Fibroblast of pulmonary artery (primary cell): ENCODE measurements at regions not wholly inside any gene's neighbourhood (a gene's known extent, or its start where the extent isn't known, plus 50 kb on each side); places are given as distances from the start of the nearest gene placed in this dataset.

Experiments used
- DNase-seq: peaks from one replicate; pipeline ENCODE4 v3.0.0-alpha.2; 2010; ENCODE audit warnings: low read depth
- H3K4me3 ChIP-seq: replicated peaks from 2 replicates; pipeline ENCODE4 v1.5.1; 2011; ENCODE audit warnings: low read depth, mild to moderate bottlenecking, control low read depth, low read length, moderate library complexity
- CTCF ChIP-seq: IDR thresholded peaks from 2 replicates; pipeline ENCODE4 v1.5.1; 2011; ENCODE audit warnings: mild to moderate bottlenecking, control low read depth, low read length, inconsistent platforms; ENCODE audit errors: missing control alignments

DNA sequence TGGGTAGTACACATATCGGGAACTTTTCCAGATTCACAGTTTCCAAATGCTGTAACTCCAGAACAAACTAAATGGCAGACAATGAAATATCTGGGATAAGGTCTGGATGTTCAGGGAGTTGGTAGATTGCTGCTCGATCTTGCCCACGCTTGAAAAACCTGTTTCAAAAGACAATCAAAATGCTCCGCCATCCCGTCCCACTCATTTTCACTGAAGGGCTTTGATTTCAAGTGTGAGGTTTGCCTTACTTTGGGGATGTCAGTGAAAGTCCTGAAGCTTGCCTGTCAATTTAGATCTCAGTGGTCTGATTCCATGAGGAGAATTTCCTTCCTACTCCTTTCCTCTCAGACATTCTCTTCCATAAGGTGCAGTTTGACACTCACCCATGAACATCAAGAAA, 236.3 kb upstream of the KCNK2 start:
- no peak overlapping the region for H3K4me3 ChIP-seq
- TF ChIP-seq CTCF = no peak
- DNase-seq = no peak

GRCh38 chr1:214847071-214847810, 235.3 kb upstream of the KCNK2 start:
- H3K4me3 ChIP-seq = no peak overlapping the region
- TF ChIP-seq CTCF = no peak
- no peak for DNase-seq

- no peak overlapping the region for H3K4me3 ChIP-seq
- no peak for TF ChIP-seq CTCF
- no peak for DNase-seq
Observed at GRCh38 chr1:214848101-214848500, 234.4 kb upstream of the KCNK2 start.

- DNase-seq = no peak
- no peak for TF ChIP-seq CTCF
Observed at GRCh38 chr1:214850432-214851050, 232.0 kb upstream of the KCNK2 start.

GRCh38 chr1:214853340-214853739, 229.2 kb upstream of the KCNK2 start:
- TF ChIP-seq CTCF = no peak
- no peak overlapping the region for H3K4me3 ChIP-seq
- no peak for DNase-seq

More at GRCh38 chr1:214850432-214851050, 232.0 kb upstream of the KCNK2 start:
- no peak overlapping the region for H3K4me3 ChIP-seq

DNA sequence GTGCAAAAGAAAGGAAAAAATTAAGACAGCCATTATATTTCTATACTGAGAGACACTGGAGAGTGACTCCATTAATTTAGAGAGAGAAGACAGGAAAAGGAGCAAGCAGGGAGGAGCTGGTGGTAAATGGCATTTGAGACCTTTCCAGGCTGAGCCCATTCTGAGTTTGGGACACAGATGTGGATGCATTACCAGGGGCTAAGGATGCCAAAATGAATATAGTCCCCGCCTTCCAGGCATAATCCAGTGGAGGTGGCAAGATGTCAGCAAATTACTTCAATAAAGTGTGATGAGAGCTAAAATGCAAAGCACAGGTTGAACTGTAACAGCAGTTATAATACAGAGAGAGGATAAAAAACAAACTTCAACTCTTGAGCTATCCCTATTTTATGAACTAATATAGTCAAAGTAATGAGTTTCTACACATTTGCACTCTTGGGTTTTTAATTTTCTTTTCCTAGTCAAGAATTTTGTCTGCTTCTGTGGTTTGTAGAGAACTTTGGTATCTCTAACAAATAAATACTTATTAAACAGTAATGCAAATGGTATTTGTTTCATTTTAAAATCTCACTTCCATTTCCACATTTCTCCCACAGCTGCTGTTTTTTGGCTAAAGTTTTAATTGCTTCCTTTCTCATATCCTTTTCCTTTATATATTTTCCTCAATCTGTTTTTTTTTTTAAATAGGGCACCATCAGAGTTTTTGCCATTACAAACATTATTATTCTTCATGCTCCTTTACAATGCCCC, 228.2 kb upstream of the KCNK2 start:
- DNase-seq = no peak
- TF ChIP-seq CTCF = no peak
- no peak overlapping the region for H3K4me3 ChIP-seq
